GM23338 (cell line): ENCODE measurements at regions not wholly inside any gene's neighbourhood (a gene's known extent, or its start where the extent isn't known, plus 50 kb on each side); places are given as distances from the start of the nearest gene placed in this dataset.

Experiments
- ATAC-seq: fragments of 200-7000 bp; cut with Tn5 transposase; 3 replicates; pipeline ENCODE4 v1.9.1; 2020
- DNase-seq: peaks from one replicate; pipeline ENCODE4 v3.0.0-alpha.2; 2015; ENCODE audit warnings: low spot score
- H2AFZ ChIP-seq: fragments of 200-600 bp; sonication (generic); 2 replicates; pipeline ENCODE4 v1.8.0; 2016; ENCODE audit warnings: antibody characterized with exemption, mild to moderate bottlenecking, moderate library complexity
- H3F3A ChIP-seq: fragments of 200-600 bp; sonication (generic); replicated peaks from 2 replicates; pipeline ENCODE4 v1.8.0; 2017; ENCODE audit warnings: antibody characterized with exemption, mixed run types, low read depth
- H3K27ac ChIP-seq: fragments of 200-600 bp; sonication (generic); 2 replicates; pipeline ENCODE4 v1.6.1; 2016; ENCODE audit warnings: low read depth
- H3K27me3 ChIP-seq: fragments of 200-600 bp; sonication (generic); 2 replicates; pipeline ENCODE4 v1.8.0; 2016; ENCODE audit warnings: mild to moderate bottlenecking, mixed run types, moderate library complexity; ENCODE audit not compliant: insufficient read depth
- H3K36me3 ChIP-seq: fragments of 200-600 bp; sonication (generic); 2 replicates; pipeline ENCODE4 v1.8.0; 2016; ENCODE audit warnings: mild to moderate bottlenecking; ENCODE audit not compliant: insufficient read depth
- H3K4me1 ChIP-seq: fragments of 200-600 bp; sonication (generic); 2 replicates; pipeline ENCODE4 v1.8.0; 2016; ENCODE audit warnings: mild to moderate bottlenecking, moderate library complexity; ENCODE audit not compliant: insufficient read depth
- H3K4me2 ChIP-seq: fragments of 200-600 bp; sonication (generic); 2 replicates; pipeline ENCODE4 v1.7.1; 2017; ENCODE audit warnings: mixed run types
- H3K4me3 ChIP-seq: fragments of 200-600 bp; sonication (generic); 2 replicates; pipeline ENCODE4 v1.6.1; 2016; ENCODE audit warnings: mixed run types
- H3K79me2 ChIP-seq: fragments of 200-600 bp; sonication (generic); replicated peaks from 2 replicates; pipeline ENCODE4 v1.8.0; 2017; ENCODE audit warnings: mild to moderate bottlenecking; ENCODE audit not compliant: insufficient read depth
- H3K9me2 ChIP-seq: fragments of 200-600 bp; sonication (generic); 2 replicates; pipeline ENCODE4 v1.8.0; 2017; ENCODE audit not compliant: insufficient read depth
- H4K20me1 ChIP-seq: fragments of 200-600 bp; sonication (generic); replicated peaks from 2 replicates; pipeline ENCODE4 v1.8.0; 2017; ENCODE audit warnings: mild to moderate bottlenecking; ENCODE audit not compliant: insufficient read depth
- H3K27ac Mint-ChIP-seq: 2 replicates; pipeline ENCODE4 v1.8.0; 2020; ENCODE audit warnings: inconsistent platforms, mild to moderate bottlenecking, moderate library complexity, mixed read lengths
- H3K27me3 Mint-ChIP-seq: 3 replicates; pipeline ENCODE4 v1.8.0; 2022; ENCODE audit warnings: low read depth, mild to moderate bottlenecking, moderate library complexity, mixed read lengths, inconsistent platforms; ENCODE audit not compliant: insufficient read depth, poor library complexity
- H3K36me3 Mint-ChIP-seq: 3 replicates; pipeline ENCODE4 v1.8.0; 2021; ENCODE audit warnings: low read depth, mild to moderate bottlenecking, inconsistent platforms, moderate library complexity, mixed read lengths
- H3K4me1 Mint-ChIP-seq: 3 replicates; pipeline ENCODE4 v1.8.0; 2020; ENCODE audit warnings: mild to moderate bottlenecking, inconsistent platforms, mixed read lengths
- H3K4me3 Mint-ChIP-seq: 3 replicates; pipeline ENCODE4 v1.8.0; 2021; ENCODE audit warnings: moderate library complexity, mild to moderate bottlenecking, inconsistent platforms, mixed read lengths
- H3K9me3 Mint-ChIP-seq: 3 replicates; pipeline ENCODE4 v1.8.0; 2020; ENCODE audit warnings: moderate library complexity, mild to moderate bottlenecking, inconsistent platforms, mixed read lengths
- CTCF ChIP-seq, 2 experiments: fragments of 200-600 bp in 1 of 2; sonication (generic) in 1 of 2; conservative IDR thresholded peaks; 2 replicates each; pipeline versions ENCODE4 v1.5.1 to v1.6.1; 2016 to 2017; ENCODE audit warnings: antibody characterized with exemption in 2 of 2, low read depth in 2 of 2, mild to moderate bottlenecking in 2 of 2, moderate library complexity in 1 of 2
- ETS1 ChIP-seq: IDR thresholded peaks from 2 replicates; pipeline ENCODE4 v1.6.1; 2016; ENCODE audit warnings: antibody characterized with exemption
- EZH2phosphoT487 ChIP-seq: fragments of 200-600 bp; sonication (generic); IDR thresholded peaks from one replicate; pipeline ENCODE4 v1.8.1; 2018; ENCODE audit warnings: antibody characterized with exemption; ENCODE audit not compliant: unreplicated experiment
- NANOG ChIP-seq: IDR thresholded peaks from 2 replicates; pipeline ENCODE4 v1.6.1; 2016; ENCODE audit warnings: antibody characterized with exemption, borderline replicate concordance
- POLR2AphosphoS5 ChIP-seq: IDR thresholded peaks from 2 replicates; pipeline ENCODE4 v1.6.1; 2016; ENCODE audit warnings: antibody characterized with exemption, low read depth
- REST ChIP-seq: IDR thresholded peaks from one replicate; pipeline ENCODE4 v1.6.1; 2018; ENCODE audit warnings: antibody characterized with exemption; ENCODE audit not compliant: unreplicated experiment
- STAT1 ChIP-seq: IDR thresholded peaks from one replicate; pipeline ENCODE4 v1.6.1; 2016; ENCODE audit warnings: antibody characterized with exemption; ENCODE audit not compliant: unreplicated experiment
- ZNF114 ChIP-seq: fragments of 250-450 bp; sonication (Bioruptor Pico); IDR thresholded peaks from 2 replicates; pipeline ENCODE4 v1.5.0; 2020; ENCODE audit warnings: mild to moderate bottlenecking, moderate library complexity
- ZNF462 ChIP-seq: fragments of 250-450 bp; sonication (Bioruptor Pico); IDR thresholded peaks from 2 replicates; pipeline ENCODE4 v1.5.0; 2020; ENCODE audit warnings: mild to moderate bottlenecking, moderate library complexity

GRCh38 chr18:70683263-70683662 is 394.4 kb downstream of the SOCS6 start:
- H3K27me3 ChIP-seq: no peaks in the 10 kb centered on the region
- no peak for DNase-seq
- H3K79me2 ChIP-seq: no peaks in the 10 kb centered on the region
- H3K9me2 ChIP-seq: no peaks in the 10 kb centered on the region
- Mint-ChIP-seq H3K4me3 (no peak overlapping the region), H3K4me1 (no peaks in the 10 kb centered on the region), H3K27me3 (peaks cover 1% of the 10 kb centered on the region), H3K36me3 (peaks cover 24% of the 10 kb centered on the region), H3K27ac (no peak overlapping the region), H3K9me3 (peaks cover 78% of the 10 kb centered on the region)
- H3K36me3 ChIP-seq: peaks cover 18% of the 10 kb centered on the region; the same call in 1 of the 2 replicates
- TF ChIP-seq NANOG: no peak
- no peak for TF ChIP-seq EZH2phosphoT487
- no peak for TF ChIP-seq POLR2AphosphoS5
- no peak for TF ChIP-seq ETS1
- TF ChIP-seq CTCF (conservative IDR thresholded peaks at IDR 0.05; ENCODE audit: low read depth in 2 of 2): no peak
- no peak overlapping the region for H3K4me2 ChIP-seq
- H3K27ac ChIP-seq: no peak overlapping the region
- no peak overlapping the region for H3K4me3 ChIP-seq
- no peaks in the 10 kb centered on the region for H4K20me1 ChIP-seq
- no peak overlapping the region for H2AFZ ChIP-seq
- no peaks in the 10 kb centered on the region for H3K4me1 ChIP-seq
- H3F3A ChIP-seq: no peaks in the 10 kb centered on the region
- no peak for ATAC-seq

- peaks cover 82% of the 10 kb centered on the region for H3K9me3 Mint-ChIP-seq
- DNase-seq (no peak), ATAC-seq (no peak)
- Histone ChIP-seq H2AFZ (no peak overlapping the region), H3K36me3 (0 out of 2 replicates have a peak, but pooled peaks cover 8% of the 10 kb centered on the region), H4K20me1 (no peaks in the 10 kb centered on the region), H3K27ac (no peak overlapping the region), H3F3A (no peaks in the 10 kb centered on the region), H3K4me1 (no peaks in the 10 kb centered on the region), H3K4me2 (no peak overlapping the region), H3K79me2 (no peaks in the 10 kb centered on the region), H3K4me3 (no peak overlapping the region; the same call in 1 of the 2 replicates), H3K27me3 (no peaks in the 10 kb centered on the region), H3K9me2 (no peaks in the 10 kb centered on the region)
- H3K27ac Mint-ChIP-seq: no peak overlapping the region
- H3K36me3 Mint-ChIP-seq: peaks cover 17% of the 10 kb centered on the region
- no peak overlapping the region for H3K4me3 Mint-ChIP-seq
- H3K4me1 Mint-ChIP-seq: no peaks in the 10 kb centered on the region
- H3K27me3 Mint-ChIP-seq: peaks cover 1% of the 10 kb centered on the region
- no peak for TF ChIP-seq STAT1
- TF ChIP-seq REST: no peak
- TF ChIP-seq ZNF462: no peak
- no peak for TF ChIP-seq POLR2AphosphoS5
- no peak for TF ChIP-seq ZNF114 (CRISPR knock-in tag)
These were observed 386.1 kb downstream of the SOCS6 start for GRCh38 chr18:70674896-70675295.
